Astrocyte of the hippocampus (primary cell): ENCODE measurements at regions not wholly inside any gene's neighbourhood (a gene's known extent, or its start where the extent isn't known, plus 50 kb on each side); places are given as distances from the start of the nearest gene placed in this dataset.

ENCODE experiments used
- DNase-seq: peaks from one replicate; pipeline ENCODE4 v3.0.0; 2011; ENCODE audit warnings: low read depth, low spot score

DNA sequence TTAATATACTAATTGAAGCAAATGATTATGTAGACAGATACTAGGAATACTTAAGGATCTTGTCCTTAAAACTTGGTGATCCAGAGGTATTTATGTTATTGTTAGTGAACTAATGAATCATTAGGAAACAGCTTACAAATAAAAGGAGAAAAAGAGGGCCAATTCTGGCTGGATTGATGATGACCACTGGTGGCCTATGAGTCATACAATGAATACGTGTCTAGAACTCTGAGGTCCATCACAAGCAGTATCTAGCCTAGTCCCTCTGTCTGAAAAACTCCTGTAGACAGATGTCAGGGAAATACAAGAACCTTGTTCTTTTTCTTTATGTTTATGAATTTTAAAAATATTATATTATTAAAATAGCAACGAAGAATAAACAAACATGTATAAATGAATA is 51.7 kb upstream of the RTL1 start:
- peak; percentile 60 for DNase-seq

DNA sequence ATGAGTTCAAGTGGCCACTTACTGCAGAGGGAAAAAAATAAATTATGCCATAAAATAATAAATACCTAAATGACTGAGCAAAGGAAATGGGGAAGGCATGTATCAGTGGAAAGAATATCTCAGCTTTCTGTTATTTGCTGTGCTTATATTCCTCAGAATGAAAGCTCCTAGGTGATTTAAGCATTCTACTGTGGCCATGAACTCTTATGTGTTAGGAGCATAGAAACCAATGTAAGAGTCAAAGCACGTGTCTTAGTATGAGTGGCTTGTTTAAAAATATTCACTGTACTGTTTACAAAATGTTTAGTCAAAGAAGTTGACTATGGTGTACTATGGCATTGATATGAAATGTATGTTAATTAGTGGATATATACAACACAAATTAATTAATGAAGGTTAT is 59.0 kb upstream of the RTL1 start:
- no peak for DNase-seq

DNA sequence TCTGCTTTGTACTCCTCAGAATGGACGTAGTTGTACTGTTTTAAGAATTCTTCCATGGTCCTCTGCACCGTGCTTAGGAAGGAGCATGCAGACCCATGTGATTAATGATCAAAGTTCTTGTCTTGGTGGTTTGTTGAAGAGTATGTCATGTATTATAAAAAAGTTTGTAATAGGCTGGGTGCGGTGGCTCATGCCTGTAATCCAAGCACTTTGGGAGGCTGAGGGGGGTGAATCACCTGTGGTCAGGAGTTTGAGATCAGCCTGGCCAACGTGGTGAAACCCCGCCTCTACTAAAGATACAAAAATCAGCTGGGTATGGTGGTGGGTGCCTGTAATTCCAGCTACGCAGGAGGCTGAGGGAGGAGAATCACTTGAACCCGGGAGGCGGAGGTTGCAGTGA is 61.8 kb upstream of the RTL1 start:
- DNase-seq: peak; percentile 26

DNA sequence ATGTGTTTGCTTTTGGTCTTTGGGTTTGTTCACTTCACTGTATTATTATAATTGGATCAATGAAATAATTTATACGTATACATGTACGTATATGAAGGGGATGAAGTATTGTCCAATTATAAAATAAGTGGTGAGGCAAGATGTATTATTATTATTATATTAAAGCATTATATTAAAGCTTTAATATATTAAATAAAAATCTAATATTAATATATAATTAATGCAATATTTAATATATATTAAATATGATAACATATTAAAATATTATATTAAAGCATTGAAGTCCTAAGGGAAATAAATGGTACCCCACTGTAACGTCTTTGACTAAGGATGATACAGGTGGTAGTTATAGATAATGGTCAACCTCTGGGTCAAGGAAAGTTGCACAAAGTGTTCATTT is 63.7 kb upstream of the RTL1 start:
- DNase-seq: no peak

DNA sequence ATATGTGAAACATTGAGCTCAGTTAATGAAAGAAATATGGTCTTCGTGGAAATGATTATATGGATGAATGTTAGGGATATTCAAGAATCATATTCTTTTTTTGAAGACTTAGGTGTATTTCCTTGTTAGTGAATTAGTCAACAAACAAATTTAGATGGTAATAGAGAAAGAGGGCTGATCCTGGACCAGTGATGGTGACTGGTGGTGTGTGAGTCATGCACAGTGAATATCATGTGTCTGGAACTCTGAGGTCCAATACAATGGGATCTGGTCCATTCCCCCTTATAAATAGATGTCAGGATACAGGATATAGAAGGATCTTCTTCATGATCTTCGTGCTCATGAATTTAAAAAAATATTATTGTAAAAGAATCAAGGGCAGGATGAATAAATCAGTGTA is 64.4 kb upstream of the RTL1 start:
- DNase-seq: no peak

DNA sequence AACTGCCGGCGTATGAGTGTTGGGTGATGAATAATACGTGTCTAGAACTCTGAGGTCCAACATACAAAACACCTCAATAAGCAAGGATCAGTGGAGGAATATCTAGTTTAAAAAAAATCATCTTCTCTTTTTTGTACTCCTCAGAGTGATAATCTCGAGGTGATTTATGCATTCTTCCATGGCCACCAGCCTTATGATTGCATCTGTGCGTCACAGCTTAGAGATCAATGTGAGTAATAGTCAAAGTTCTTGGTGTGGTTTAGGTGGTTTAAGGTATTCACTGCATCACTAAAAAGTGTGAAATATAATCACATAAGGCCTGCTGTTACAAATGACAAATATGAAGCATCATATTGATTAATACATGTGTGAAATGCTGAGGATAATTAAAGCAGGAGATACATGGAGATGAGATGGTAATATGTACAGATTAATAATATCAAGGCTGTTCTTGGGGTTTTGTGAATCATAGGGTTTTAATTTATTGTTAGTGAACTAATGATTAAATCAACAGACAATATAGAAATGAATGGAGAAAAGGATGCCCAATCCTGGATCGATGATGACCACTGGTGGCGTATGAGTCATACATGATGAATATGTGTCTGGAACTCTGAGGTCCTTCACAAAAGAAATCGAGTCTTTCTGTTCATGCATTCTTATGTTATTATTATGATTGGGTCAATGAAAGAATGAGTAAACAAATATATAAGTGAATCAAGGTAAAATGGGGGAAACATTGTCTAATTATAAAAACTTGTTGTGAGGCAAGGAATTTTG is 68.8 kb upstream of the RTL1 start:
- DNase-seq: peak; percentile 28

DNA sequence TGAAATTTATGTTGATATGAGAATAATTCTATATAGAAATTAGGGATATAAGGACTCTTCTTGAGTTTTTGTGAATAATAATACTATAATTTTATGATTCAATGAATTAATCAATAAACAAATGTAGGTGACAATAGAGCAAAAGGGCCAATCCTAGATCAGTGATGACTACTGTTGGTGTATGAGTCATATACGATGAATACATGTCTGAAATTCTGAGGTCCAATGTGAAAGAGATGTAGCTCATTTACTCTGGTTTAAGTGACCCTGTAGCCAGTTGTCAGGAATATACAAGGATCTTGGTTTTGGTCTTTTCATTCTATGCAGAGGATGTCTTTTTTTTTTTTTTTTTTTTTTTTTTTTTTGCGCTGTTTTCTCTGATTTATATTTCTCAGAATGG is 72.1 kb upstream of the RTL1 start:
- DNase-seq: no peak

DNA sequence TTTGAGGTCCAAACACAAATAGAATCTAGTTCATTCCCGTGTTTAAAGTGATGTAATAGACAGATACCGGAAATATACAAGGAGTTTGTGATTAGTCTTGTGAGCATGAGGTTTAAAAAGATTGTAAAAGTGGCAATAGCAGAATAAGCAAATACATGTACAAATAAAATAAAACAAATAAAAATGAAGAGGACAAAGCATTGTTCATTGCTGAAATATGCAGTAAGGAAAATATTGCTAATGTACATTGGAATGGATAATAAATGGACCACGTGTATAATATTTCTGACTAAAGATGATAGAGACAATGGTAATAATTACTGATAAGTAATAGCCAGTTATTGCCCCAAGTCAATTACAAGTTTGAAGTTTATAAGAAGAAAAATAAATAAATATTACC is 75.6 kb upstream of the RTL1 start:
- no peak for DNase-seq

DNA sequence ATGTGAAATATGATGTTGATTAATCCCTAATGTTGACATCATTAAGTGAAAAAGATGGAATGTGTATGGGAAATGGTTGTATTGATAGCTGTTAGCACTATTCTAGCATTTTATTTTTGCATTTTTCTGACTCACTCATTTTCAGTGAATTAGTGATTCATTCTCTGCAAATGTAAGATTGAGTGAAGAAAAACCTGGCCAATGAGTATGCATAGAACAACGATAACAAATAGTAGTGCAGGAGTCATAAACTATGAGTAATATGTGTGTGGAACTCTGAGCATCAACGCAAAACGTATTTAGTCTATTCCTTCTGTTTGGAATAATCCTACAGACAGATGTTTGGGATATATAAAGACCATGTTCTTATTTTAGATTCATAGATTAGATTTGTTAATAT is 76.3 kb upstream of the RTL1 start:
- DNase-seq: peak; percentile 46

DNA sequence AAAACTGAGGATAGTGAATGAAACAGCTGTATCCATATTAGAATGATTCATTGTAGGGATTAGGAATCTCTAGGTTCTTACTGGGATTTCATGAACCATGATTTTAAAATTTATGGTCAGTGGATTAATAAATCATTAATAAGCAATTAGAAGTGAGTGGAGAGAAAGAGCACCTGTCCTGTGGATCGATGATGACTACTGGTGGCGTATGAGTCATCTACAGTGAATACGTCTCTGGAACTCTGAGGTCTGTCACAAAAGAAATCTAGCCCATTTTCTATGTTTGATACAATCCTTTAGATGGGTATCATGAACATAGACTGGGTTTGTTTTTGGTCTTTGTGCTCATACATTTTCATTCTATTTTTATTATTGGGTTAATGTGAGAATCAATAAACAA is 77.3 kb upstream of the RTL1 start:
- no peak for DNase-seq

DNA sequence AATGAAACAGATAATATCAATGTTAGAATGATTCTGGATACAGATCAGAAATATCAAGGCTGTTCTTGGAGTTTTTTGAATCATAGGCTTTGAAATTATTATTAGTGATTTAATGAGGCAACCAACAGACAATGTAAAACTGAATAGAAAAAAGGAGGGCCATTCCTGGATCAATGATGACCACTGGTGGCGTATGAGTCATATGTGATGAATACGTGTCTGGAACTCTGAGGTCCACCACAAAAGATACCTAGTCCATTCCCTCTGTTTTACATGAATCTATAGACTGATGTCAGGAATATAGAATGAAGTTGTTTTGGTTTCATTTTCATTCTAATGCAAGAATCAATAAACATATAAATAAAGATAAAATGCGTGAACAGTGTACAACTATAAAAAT is 78.3 kb upstream of the RTL1 start:
- peak; percentile 38 for DNase-seq

DNA sequence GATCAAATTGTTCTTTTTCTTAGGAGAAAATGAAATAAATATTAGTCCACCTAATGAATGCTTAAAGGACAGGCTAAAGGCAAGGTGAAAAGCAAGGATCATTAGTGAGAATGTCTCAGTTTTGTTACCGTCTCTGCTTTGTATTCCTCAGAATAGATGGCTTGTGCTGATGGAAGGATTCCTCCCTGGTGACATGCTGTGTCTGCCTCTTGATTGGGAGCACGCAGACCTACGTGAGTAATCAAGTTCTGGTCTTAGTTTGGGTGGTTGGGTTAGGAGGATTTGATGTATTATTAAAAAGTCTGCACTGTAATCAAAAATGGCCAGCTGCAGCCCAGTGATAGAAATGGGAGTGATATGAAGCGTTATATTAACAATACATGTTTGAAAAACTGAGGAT is 78.8 kb upstream of the RTL1 start:
- DNase-seq: no peak

DNA sequence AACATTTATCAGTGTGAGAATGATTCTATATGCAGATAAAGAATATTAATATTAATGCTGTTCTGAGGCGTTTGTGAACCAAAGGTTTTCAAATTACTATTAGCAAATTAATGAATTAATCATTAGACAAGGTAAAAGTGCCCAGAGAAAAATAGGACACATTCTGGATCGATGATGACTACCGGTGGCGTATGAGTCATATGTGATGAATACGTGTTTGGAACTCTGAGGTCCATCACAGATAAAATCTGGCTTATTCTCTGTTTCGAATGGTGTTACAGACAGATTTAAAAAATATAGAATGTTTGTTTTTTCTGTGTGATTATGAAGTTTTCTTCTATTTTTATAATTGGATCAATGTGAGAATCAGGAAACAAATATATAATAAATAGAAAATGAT is 79.2 kb upstream of the RTL1 start:
- DNase-seq: no peak

DNA sequence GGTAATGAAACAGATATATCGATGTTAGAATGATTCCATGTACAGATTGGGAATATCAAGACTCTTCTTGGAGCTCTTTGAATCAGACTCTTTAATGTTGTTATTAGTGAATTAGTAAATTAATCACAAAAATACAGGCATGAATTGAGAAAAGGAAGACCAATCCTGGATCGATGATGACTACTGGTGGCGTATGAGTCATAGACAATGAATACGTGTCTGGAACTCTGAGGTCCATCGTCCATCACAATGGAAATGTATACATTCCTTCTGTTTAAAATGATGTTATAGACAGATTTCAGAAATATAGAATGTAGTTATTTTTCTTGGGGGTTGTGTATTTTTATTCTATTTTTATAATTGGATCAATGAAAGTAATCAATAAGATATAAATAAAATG is 80.2 kb upstream of the RTL1 start:
- DNase-seq: no peak

DNA sequence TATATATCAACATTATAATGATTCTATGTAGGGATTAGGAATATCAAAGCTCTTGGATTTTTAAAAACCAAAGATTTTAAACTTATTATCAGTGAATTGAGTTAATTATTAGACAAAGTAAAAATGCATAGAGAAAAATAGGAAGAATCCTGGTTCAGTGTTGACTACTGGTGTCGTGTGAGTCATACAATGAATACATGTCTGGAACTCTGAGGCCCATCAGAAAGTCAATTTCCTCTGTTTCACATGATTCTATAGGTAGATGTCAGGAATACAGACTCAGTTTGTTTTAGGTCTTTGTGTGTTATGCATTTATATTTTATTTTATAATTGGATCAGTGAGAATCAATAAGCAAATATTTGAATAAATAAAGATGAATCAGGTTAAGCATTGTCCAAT is 84.5 kb upstream of the RTL1 start:
- no peak for DNase-seq

DNA sequence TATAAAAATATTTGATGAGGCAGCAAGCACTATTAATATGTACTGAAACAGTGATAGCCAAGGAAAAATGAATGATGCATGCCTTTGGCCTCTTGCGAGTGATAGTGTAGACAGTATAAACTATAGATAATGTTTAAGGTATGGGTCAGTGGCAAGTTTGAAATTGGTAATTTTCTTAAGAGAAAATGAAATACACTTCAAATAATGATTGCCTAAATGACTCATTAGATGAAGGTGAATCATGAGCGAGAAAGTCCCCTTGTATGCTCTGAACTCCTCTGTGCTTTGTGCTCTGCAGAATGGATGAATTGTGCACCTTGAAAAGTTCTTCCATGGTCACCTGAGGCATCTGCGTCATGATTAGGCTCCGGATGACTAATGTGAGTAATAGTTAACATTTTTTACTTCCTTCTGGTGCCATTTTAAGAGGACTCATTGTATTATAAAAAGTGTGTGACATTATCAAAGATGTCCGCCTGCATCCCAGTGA is 84.9 kb upstream of the RTL1 start:
- no peak for DNase-seq

DNA sequence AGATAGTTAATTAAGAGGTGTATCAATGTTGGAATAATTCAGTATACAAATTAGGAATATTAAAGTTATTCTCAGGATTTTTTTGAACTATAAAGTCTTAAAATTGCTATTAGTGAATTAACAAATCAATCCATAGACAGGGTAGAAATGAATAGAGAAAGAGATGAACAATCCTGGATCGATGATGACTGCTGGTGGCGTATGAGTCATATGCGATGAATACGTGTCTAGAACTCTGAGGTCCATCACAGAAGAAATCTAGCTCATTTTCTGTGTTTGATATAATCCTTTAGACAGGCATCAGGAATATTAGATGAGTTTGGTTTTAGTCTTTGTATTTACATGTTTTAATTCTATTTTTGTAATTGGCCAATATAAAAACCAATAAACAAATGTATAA is 85.4 kb upstream of the RTL1 start:
- no peak for DNase-seq

DNA sequence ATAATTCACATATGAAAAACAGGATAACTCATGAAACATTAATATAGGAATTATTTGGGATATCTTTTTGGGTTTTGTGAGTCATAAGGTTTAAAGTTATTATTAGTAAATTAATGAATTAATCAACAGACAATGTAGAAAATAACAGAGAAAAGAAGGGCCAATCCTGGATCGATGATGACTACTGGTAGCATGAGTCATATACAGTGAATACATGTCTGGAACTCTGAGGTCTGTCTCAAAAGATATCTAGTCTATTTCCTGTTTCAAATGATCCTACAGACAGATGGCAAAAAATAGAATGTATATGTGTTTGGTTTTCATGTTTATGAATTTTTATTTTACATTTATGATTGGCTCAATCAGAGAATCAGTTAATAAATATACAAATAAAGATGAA is 86.4 kb upstream of the RTL1 start:
- no peak for DNase-seq

DNA sequence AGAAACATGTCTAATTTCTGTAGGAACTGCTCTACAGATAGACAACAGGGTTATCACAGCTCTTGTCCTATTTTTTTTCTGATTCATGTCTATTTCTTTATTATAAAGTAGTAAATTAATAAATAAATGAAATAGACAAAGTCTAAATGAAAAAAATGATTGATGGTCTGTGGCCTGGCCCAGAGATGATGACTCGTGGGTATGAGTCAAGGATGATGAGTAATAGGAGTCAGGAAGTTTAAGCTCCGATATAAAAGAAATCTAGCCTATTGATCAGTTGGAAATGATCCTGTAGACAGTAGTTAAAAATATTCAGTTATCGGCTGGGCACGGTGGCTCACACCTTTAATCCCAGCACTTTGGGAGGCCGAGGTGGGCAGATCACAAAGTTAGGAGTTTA is 90.6 kb upstream of the RTL1 start:
- DNase-seq: no peak

DNA sequence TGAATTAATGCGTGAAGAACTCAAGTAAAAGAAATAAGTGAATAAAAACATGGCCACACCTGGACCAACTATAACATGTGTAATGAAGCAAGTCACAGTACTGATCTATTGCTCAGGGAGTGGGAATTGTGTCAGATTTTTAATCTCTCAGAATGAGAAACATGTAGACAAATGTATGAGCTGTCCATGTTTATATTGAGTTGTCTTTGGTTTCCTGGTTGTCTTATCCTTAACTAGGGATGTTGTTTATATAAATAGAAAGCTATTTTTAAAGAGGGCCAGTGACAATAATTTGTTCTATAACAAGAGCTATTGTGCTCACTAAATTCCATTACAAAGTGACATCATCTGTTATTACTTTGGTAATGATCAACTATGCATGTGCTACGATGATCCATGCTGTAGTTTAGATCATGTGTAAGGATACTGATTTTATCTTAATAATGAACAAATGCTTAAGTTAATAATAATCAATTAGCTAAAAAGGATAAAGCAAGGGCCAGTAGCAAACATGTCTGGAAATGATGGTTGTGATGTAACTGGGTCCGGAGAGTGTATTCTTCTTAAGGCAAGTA is 91.3 kb upstream of the RTL1 start:
- no peak for DNase-seq

DNA sequence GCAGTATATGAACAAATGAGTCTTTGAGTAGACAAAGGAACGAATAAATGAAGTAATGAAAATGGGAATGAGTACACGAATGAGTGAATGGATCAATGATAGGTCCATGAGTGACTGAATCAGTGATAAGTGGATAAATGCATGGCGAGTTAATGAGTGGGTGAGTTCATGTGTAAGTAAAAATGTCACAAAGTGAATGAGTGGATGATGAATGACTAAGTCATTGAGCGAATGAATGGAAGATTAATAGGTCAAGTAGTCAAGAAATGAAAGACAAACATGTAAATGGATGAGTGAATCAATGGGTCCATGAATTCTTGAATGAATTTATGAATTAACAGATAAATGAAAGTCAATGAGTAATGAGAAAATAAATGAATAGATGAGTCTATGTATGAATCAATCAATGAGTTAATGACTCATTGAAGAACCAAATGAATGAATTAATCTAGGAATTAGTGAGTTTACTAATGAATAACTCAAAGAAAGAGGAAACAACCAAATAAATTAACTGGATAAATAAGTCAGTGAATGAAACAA is 97.3 kb upstream of the RTL1 start:
- no peak for DNase-seq

DNA sequence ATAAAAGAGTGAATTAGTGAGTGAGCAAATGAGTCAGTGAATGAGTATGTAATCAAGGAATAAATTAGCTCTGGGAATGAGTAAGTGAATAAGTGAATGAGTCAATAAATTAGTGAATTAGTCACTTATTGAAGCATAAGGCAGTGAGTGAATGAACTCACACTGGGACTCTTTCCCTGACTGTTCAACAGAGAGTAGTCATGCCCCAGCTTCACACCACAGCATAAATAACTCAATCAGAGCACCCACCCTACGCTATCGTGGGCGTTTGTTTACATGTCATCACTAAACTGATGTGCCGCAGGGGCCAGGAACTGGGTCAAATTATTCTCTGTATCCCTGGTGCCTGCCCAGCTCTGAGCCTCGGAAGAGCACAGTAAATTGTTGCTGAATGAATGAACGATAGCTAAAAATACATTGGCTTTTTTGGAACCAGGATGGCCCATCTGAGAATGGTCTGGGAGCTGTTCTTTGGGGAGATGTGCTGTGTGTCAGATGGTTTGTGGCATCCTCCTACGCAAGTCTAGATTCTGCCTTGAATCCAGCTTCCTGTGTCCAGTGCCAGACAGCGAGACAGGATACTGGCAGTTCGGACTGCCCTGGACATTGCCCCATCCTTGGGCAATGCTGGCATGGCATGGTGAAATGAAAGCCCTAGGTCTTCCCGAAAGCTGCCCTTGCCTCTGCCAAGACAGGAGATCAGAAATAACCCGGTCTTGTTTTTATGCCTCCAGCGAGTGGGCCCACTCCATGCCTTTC is 98.0 kb upstream of the RTL1 start:
- peak; percentile 56 for DNase-seq

DNA sequence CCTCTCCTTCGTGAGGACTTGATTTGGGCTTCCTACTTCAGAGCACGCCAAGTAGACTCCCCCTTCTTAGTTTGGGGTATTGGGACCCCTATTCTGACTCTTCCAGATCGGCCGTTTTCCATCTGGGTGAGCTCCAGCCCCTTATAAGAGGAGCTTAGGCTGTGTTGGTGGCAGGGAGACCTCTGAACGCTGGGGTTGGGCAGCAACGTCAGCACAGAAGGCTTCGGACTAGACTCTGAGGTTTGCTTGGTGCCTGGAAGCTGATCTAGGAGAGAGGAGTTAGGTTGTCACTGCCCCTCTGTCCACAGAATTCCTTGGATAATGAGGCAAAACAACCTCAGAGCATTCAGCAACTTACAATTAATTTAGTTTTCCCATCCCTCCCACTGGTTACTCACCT is 99.2 kb upstream of the RTL1 start:
- DNase-seq: no peak
